Neural progenitor cell (in vitro differentiated cells): ENCODE measurements at regions not wholly inside any gene's neighbourhood (a gene's known extent, or its start where the extent isn't known, plus 50 kb on each side); places are given as distances from the start of the nearest gene placed in this dataset.
A peak's percentile ranks its signal among the peaks of the same experiment; 100 is the strongest.

Source experiments
- DNase-seq: peaks from one replicate; pipeline ENCODE4 v3.0.0-alpha.2; 2016; ENCODE audit warnings: low spot score
- H2AFZ ChIP-seq: fragments of 200-600 bp; sonication (generic); replicated peaks from 2 replicates; pipeline ENCODE4 v1.6.1; 2016; ENCODE audit warnings: antibody characterized with exemption
- H3F3A ChIP-seq: fragments of 200-600 bp; sonication (generic); 2 replicates; pipeline ENCODE4 v1.6.1; 2016; ENCODE audit warnings: antibody characterized with exemption, low read depth
- H3K27ac ChIP-seq: fragments of 200-600 bp; sonication (generic); 2 replicates; pipeline ENCODE4 v1.5.1; 2016; ENCODE audit warnings: mild to moderate bottlenecking
- H3K27me3 ChIP-seq: fragments of 200-600 bp; sonication (generic); 2 replicates; pipeline ENCODE4 v1.6.1; 2016; ENCODE audit warnings: mild to moderate bottlenecking, moderate library complexity
- H3K36me3 ChIP-seq: fragments of 200-600 bp; sonication (generic); 2 replicates; pipeline ENCODE4 v1.5.1; 2016
- H3K4me1 ChIP-seq: fragments of 200-600 bp; sonication (generic); 2 replicates; pipeline ENCODE4 v1.6.1; 2016; ENCODE audit warnings: mixed run types
- H3K4me2 ChIP-seq: fragments of 200-600 bp; sonication (generic); 2 replicates; pipeline ENCODE4 v1.6.1; 2016
- H3K4me3 ChIP-seq: fragments of 200-600 bp; sonication (generic); 2 replicates; pipeline ENCODE4 v1.5.1; 2016
- H3K79me2 ChIP-seq: fragments of 200-600 bp; sonication (generic); 2 replicates; pipeline ENCODE4 v1.6.1; 2016; ENCODE audit warnings: low read depth
- H3K9ac ChIP-seq: fragments of 200-600 bp; sonication (generic); 2 replicates; pipeline ENCODE4 v1.6.1; 2016
- H3K9me3 ChIP-seq: fragments of 200-600 bp; sonication (generic); 2 replicates; pipeline ENCODE4 v1.5.1; 2016; ENCODE audit warnings: low read depth
- H4K20me1 ChIP-seq: fragments of 200-600 bp; sonication (generic); 2 replicates; pipeline ENCODE4 v1.6.1; 2016; ENCODE audit warnings: low read depth
- H3K27ac Mint-ChIP-seq: 3 replicates; pipeline ENCODE4 v1.8.0; 2021; ENCODE audit warnings: mixed read lengths
- H3K27me3 Mint-ChIP-seq: 2 replicates; pipeline ENCODE4 v1.8.0; 2022; ENCODE audit warnings: low read depth, mild to moderate bottlenecking, inconsistent platforms, moderate library complexity, mixed read lengths; ENCODE audit not compliant: insufficient read depth
- H3K36me3 Mint-ChIP-seq: 3 replicates; pipeline ENCODE4 v1.8.0; 2021; ENCODE audit warnings: mixed read lengths
- H3K4me1 Mint-ChIP-seq: 3 replicates; pipeline ENCODE4 v1.8.0; 2021; ENCODE audit warnings: mixed read lengths
- H3K4me3 Mint-ChIP-seq: 3 replicates; pipeline ENCODE4 v1.8.0; 2021; ENCODE audit warnings: mild to moderate bottlenecking, moderate library complexity, mixed read lengths
- H3K9me3 Mint-ChIP-seq: 3 replicates; pipeline ENCODE4 v1.8.0; 2020; ENCODE audit warnings: mixed read lengths
- CTCF ChIP-seq: fragments of 200-600 bp; sonication (generic); IDR thresholded peaks from 2 replicates; pipeline ENCODE4 v1.5.1; 2017; ENCODE audit warnings: antibody characterized with exemption, mild to moderate bottlenecking
- EZH2 ChIP-seq: fragments of 200-600 bp; sonication (generic); IDR thresholded peaks from 2 replicates; pipeline ENCODE4 v1.6.1; 2017; ENCODE audit warnings: antibody characterized with exemption, mild to moderate bottlenecking, moderate library complexity
- EZH2phosphoT487 ChIP-seq: fragments of 200-600 bp; sonication (generic); IDR thresholded peaks from 2 replicates; pipeline ENCODE4 v1.6.1; 2017; ENCODE audit warnings: antibody characterized with exemption

- no peak overlapping the region for H3K4me2 ChIP-seq
- H3K79me2 ChIP-seq: no peaks in the 10 kb centered on the region
- H3K4me3 ChIP-seq: no peak overlapping the region
- Mint-ChIP-seq H3K27ac (no peak overlapping the region), H3K27me3 (peaks cover 2% of the 10 kb centered on the region), H3K4me3 (no peak overlapping the region), H3K36me3 (no peaks in the 10 kb centered on the region), H3K4me1 (peaks cover 31% of the 10 kb centered on the region), H3K9me3 (no peaks in the 10 kb centered on the region)
- TF ChIP-seq EZH2 (no peak), EZH2phosphoT487 (no peak), CTCF (no peak)
- no peaks in the 10 kb centered on the region for H3K27me3 ChIP-seq
- no peaks in the 10 kb centered on the region for H4K20me1 ChIP-seq
- no peaks in the 10 kb centered on the region for H3K4me1 ChIP-seq
- no peak overlapping the region for H3K27ac ChIP-seq
- DNase-seq: no peak
- H3K9me3 ChIP-seq: no peaks in the 10 kb centered on the region
- no peak overlapping the region for H3K9ac ChIP-seq
- no peak overlapping the region for H2AFZ ChIP-seq
- H3K36me3 ChIP-seq: no peaks in the 10 kb centered on the region
- no peaks in the 10 kb centered on the region for H3F3A ChIP-seq
Measured at GRCh38 chr7:94054130-94054529, 50.0 kb upstream of the BET1 start.

- no peak for DNase-seq
- Histone ChIP-seq H3K9me3 (no peaks in the 10 kb centered on the region), H4K20me1 (no peaks in the 10 kb centered on the region), H3K36me3 (no peaks in the 10 kb centered on the region), H3K4me2 (no peak overlapping the region), H3K9ac (no peak overlapping the region), H3K4me1 (no peaks in the 10 kb centered on the region), H3K79me2 (no peaks in the 10 kb centered on the region), H3K27ac (no peak overlapping the region), H3K4me3 (no peak overlapping the region), H2AFZ (no peak overlapping the region), H3K27me3 (no peaks in the 10 kb centered on the region), H3F3A (no peaks in the 10 kb centered on the region)
- Mint-ChIP-seq H3K4me1 (peaks cover 25% of the 10 kb centered on the region), H3K27ac (no peak overlapping the region), H3K27me3 (no peaks in the 10 kb centered on the region), H3K9me3 (no peaks in the 10 kb centered on the region), H3K36me3 (no peaks in the 10 kb centered on the region), H3K4me3 (no peak overlapping the region)
- no peak for TF ChIP-seq CTCF
- TF ChIP-seq EZH2: no peak
- TF ChIP-seq EZH2phosphoT487: no peak
Measured at GRCh38 chr7:94055963-94056362, 51.8 kb upstream of the BET1 start.

GRCh38 chr7:94056796-94057207 is 52.6 kb upstream of the BET1 start:
- H3F3A ChIP-seq: no peaks in the 10 kb centered on the region
- peak; percentile 43 for DNase-seq

More at GRCh38 chr7:94056796-94057207, 52.6 kb upstream of the BET1 start:
- H3K79me2 ChIP-seq: no peaks in the 10 kb centered on the region
- Mint-ChIP-seq H3K4me3 (no peak overlapping the region), H3K9me3 (no peaks in the 10 kb centered on the region), H3K27ac (peak overlapping the region; percentile 54), H3K27me3 (no peaks in the 10 kb centered on the region), H3K36me3 (no peaks in the 10 kb centered on the region), H3K4me1 (peaks cover 25% of the 10 kb centered on the region)
- H3K9ac ChIP-seq: no peak overlapping the region
- H3K4me3 ChIP-seq: no peak overlapping the region
- no peaks in the 10 kb centered on the region for H3K4me1 ChIP-seq
- TF ChIP-seq EZH2: no peak
- TF ChIP-seq CTCF: no peak
- TF ChIP-seq EZH2phosphoT487: no peak
- no peaks in the 10 kb centered on the region for H3K27me3 ChIP-seq
- H3K9me3 ChIP-seq: no peaks in the 10 kb centered on the region
- no peak overlapping the region for H3K27ac ChIP-seq
- H2AFZ ChIP-seq: no peak overlapping the region
- no peaks in the 10 kb centered on the region for H4K20me1 ChIP-seq
- H3K4me2 ChIP-seq: no peak overlapping the region
- no peaks in the 10 kb centered on the region for H3K36me3 ChIP-seq
